ENCODE measurements at regions not wholly inside any gene's neighbourhood (a gene's known extent, or its start where the extent isn't known, plus 50 kb on each side); places are given as distances from the start of the nearest gene placed in this dataset.

- Histone ChIP-seq H2AFZ (ENCODE audit: low read depth, low read length) (no peak overlapping the region), H3K9me3 (ENCODE audit: low read length) (no peaks in the 10 kb centered on the region), H3K4me2 (ENCODE audit: low read length) (no peak overlapping the region), H3K27me3 (ENCODE audit: insufficient read depth, low read depth, low read length) (no peaks in the 10 kb centered on the region), H3K36me3 (ENCODE audit: insufficient read depth, low read length) (no peaks in the 10 kb centered on the region), H3K4me3 (ENCODE audit: low read length) (no peak overlapping the region), H3K79me2 (replicated peaks; ENCODE audit: insufficient read depth, low read length) (no peaks in the 10 kb centered on the region), H3K9me2 (ENCODE audit: insufficient read depth, low read length) (no peaks in the 10 kb centered on the region), H3F3A (ENCODE audit: insufficient read depth, low read length, poor library complexity, severe bottlenecking) (no peaks in the 10 kb centered on the region), H3K27ac (ENCODE audit: low read length) (no peak overlapping the region), H3K9ac (ENCODE audit: low read length) (no peak overlapping the region), H4K20me1 (ENCODE audit: insufficient read depth) (no peaks in the 10 kb centered on the region)
- TF ChIP-seq MXI1 (conservative IDR thresholded peaks at IDR 0.05; ENCODE audit: poor library complexity, severe bottlenecking), result no peak
These were observed 67.6 kb upstream of the CFAP20DC start for GRCh38 chr3:59117396-59117795.

- no peak overlapping the region for H3K4me3 ChIP-seq (ENCODE audit: low read length)
- TF ChIP-seq EZH2 (IDR thresholded peaks at IDR 0.05; ENCODE audit: borderline replicate concordance, insufficient read depth, low read length, poor library complexity, severe bottlenecking), result no peak
- no peak for TF ChIP-seq TAF1 (IDR thresholded peaks at IDR 0.05; ENCODE audit: low read depth)
- TF ChIP-seq EP300 (conservative IDR thresholded peaks at IDR 0.05; ENCODE audit: poor library complexity, severe bottlenecking), result no peak
- no peak for TF ChIP-seq MXI1 (conservative IDR thresholded peaks at IDR 0.05; ENCODE audit: poor library complexity, severe bottlenecking)
- no peak for TF ChIP-seq SMC3 (conservative IDR thresholded peaks at IDR 0.05; ENCODE audit: poor library complexity)
- TF ChIP-seq REST (IDR thresholded peaks at IDR 0.05; ENCODE audit: borderline replicate concordance), result no peak
- no peak for TF ChIP-seq CTCF (IDR thresholded peaks at IDR 0.05; ENCODE audit: poor library complexity, severe bottlenecking)
- no peak for TF ChIP-seq RAD21 (conservative IDR thresholded peaks at IDR 0.05)
- TF ChIP-seq POLR2AphosphoS5 (IDR thresholded peaks at IDR 0.05), result no peak
- H3K79me2 ChIP-seq (replicated peaks; ENCODE audit: insufficient read depth, low read length), result no peaks in the 10 kb centered on the region
- H3K27me3 ChIP-seq (ENCODE audit: insufficient read depth, low read depth, low read length), result no peaks in the 10 kb centered on the region
- H3K36me3 ChIP-seq (ENCODE audit: insufficient read depth, low read length), result no peaks in the 10 kb centered on the region
- H3K4me2 ChIP-seq (ENCODE audit: low read length), result no peak overlapping the region
- H3K9me2 ChIP-seq (ENCODE audit: insufficient read depth, low read length), result no peaks in the 10 kb centered on the region
- no peak overlapping the region for H3K9ac ChIP-seq (ENCODE audit: low read length)
- no peak overlapping the region for H2AFZ ChIP-seq (ENCODE audit: low read depth, low read length)
- H3K27ac ChIP-seq (ENCODE audit: low read length), result no peak overlapping the region
- no peaks in the 10 kb centered on the region for H3K9me3 ChIP-seq (ENCODE audit: low read length)
- no peaks in the 10 kb centered on the region for H3F3A ChIP-seq (ENCODE audit: insufficient read depth, low read length, poor library complexity, severe bottlenecking)
- H4K20me1 ChIP-seq (ENCODE audit: insufficient read depth), result no peaks in the 10 kb centered on the region
These were observed 66.4 kb upstream of the CFAP20DC start for GRCh38 chr3:59116233-59116537.

Data from neural cell (in vitro differentiated cells).